Neutrophil (primary cell): ENCODE measurements at regions not wholly inside any gene's neighbourhood (a gene's known extent, or its start where the extent isn't known, plus 50 kb on each side); places are given as distances from the start of the nearest gene placed in this dataset.

Experiments used
- H3K27ac ChIP-seq: fragments of 200-600 bp; sonication (generic); 2 replicates; pipeline ENCODE4 v1.5.1; 2016; ENCODE audit warnings: mild to moderate bottlenecking, moderate library complexity
- H3K27me3 ChIP-seq: fragments of 200-600 bp; sonication (generic); 2 replicates; pipeline ENCODE4 v1.6.0; 2016; ENCODE audit warnings: mild to moderate bottlenecking
- H3K36me3 ChIP-seq: fragments of 200-600 bp; sonication (generic); 2 replicates; pipeline ENCODE4 v1.5.1; 2017
- H3K4me1 ChIP-seq, 2 experiments: fragments of 200-600 bp in 1 of 2; sonication (generic) in 1 of 2; 1 replicate in 1 of 2; 2 replicates in 1 of 2; pipeline versions ENCODE4 v1.5.1 to v1.6.1; 2013 to 2016; ENCODE audit warnings: low read depth in 1 of 2, low read length in 1 of 2, mild to moderate bottlenecking in 1 of 2, moderate library complexity in 1 of 2; ENCODE audit not compliant: control insufficient read depth in 1 of 2, insufficient read depth in 1 of 2
- H3K4me3 ChIP-seq, 2 experiments: fragments of 200-600 bp in 1 of 2; sonication (generic) in 1 of 2; 1 replicate in 1 of 2; 2 replicates in 1 of 2; pipeline ENCODE4 v1.5.1; 2013 to 2016; ENCODE audit warnings: low read depth in 1 of 2, low read length in 1 of 2, mild to moderate bottlenecking in 1 of 2, moderate library complexity in 1 of 2
- H3K9me3 ChIP-seq: fragments of 200-600 bp; sonication (generic); 2 replicates; pipeline ENCODE4 v1.5.1; 2016
- CTCF ChIP-seq: fragments of 200-600 bp; sonication (generic); IDR thresholded peaks from 2 replicates; pipeline ENCODE4 v1.5.1; 2016; ENCODE audit warnings: antibody characterized with exemption

GRCh38 chr1:5381491-5381890 is 610.7 kb downstream of the NPHP4 start:
- no peak overlapping the region for H3K4me3 ChIP-seq
- H3K9me3 ChIP-seq: no peaks in the 10 kb centered on the region
- H3K4me1 ChIP-seq: no peaks in the 10 kb centered on the region
- no peak for TF ChIP-seq CTCF
- no peak overlapping the region for H3K27ac ChIP-seq
- no peaks in the 10 kb centered on the region for H3K36me3 ChIP-seq
- no peaks in the 10 kb centered on the region for H3K27me3 ChIP-seq

GRCh38 chr1:5379176-5379759 is 613.0 kb downstream of the NPHP4 start:
- H3K4me3 ChIP-seq: no peak overlapping the region
- no peaks in the 10 kb centered on the region for H3K27me3 ChIP-seq
- TF ChIP-seq CTCF: no peak
- no peak overlapping the region for H3K27ac ChIP-seq
- no peaks in the 10 kb centered on the region for H3K36me3 ChIP-seq
- H3K4me1 ChIP-seq: no peaks in the 10 kb centered on the region
- H3K9me3 ChIP-seq: no peaks in the 10 kb centered on the region

- no peak for TF ChIP-seq CTCF
- no peak overlapping the region for H3K27ac ChIP-seq
- no peaks in the 10 kb centered on the region for H3K4me1 ChIP-seq
- no peak overlapping the region for H3K4me3 ChIP-seq
- H3K36me3 ChIP-seq: no peaks in the 10 kb centered on the region
- no peaks in the 10 kb centered on the region for H3K9me3 ChIP-seq
- no peaks in the 10 kb centered on the region for H3K27me3 ChIP-seq
These were observed 615.5 kb downstream of the NPHP4 start for GRCh38 chr1:5376538-5377247.

- no peak for TF ChIP-seq CTCF
- no peak overlapping the region for H3K27ac ChIP-seq
- no peaks in the 10 kb centered on the region for H3K9me3 ChIP-seq
- no peaks in the 10 kb centered on the region for H3K27me3 ChIP-seq
- H3K4me3 ChIP-seq: no peak overlapping the region
- no peaks in the 10 kb centered on the region for H3K4me1 ChIP-seq
- no peaks in the 10 kb centered on the region for H3K36me3 ChIP-seq
These were observed 616.7 kb downstream of the NPHP4 start for GRCh38 chr1:5375481-5375880.

- H3K4me3 ChIP-seq: no peak overlapping the region
- no peaks in the 10 kb centered on the region for H3K36me3 ChIP-seq
- H3K4me1 ChIP-seq: no peaks in the 10 kb centered on the region
- H3K9me3 ChIP-seq: no peaks in the 10 kb centered on the region
- H3K27ac ChIP-seq: no peak overlapping the region
- no peak for TF ChIP-seq CTCF
- no peaks in the 10 kb centered on the region for H3K27me3 ChIP-seq
These were observed 618.0 kb downstream of the NPHP4 start for GRCh38 chr1:5374192-5374591.
